ENCODE measurements at regions not wholly inside any gene's neighbourhood (a gene's known extent, or its start where the extent isn't known, plus 50 kb on each side); places are given as distances from the start of the nearest gene placed in this dataset.

- TF ChIP-seq CTCF (IDR thresholded peaks at IDR 0.05) (no peak), EZH2 (IDR thresholded peaks at IDR 0.05) (no peak)
Measured at GRCh38 chr9:13960011-13960765, 353.8 kb downstream of the NFIB start.
